Astrocyte (in vitro differentiated cells and primary cell): ENCODE measurements at regions not wholly inside any gene's neighbourhood (a gene's known extent, or its start where the extent isn't known, plus 50 kb on each side); places are given as distances from the start of the nearest gene placed in this dataset.

Source experiments
- EZH2 ChIP-seq: IDR thresholded peaks from 2 replicates; pipeline ENCODE4 v1.6.1; 2012; ENCODE audit warnings: mild to moderate bottlenecking, low read length, inconsistent platforms; ENCODE audit not compliant: insufficient read depth
- TF ChIP-seq, protein P1 (sequence below): IDR thresholded peaks from 2 replicates; pipeline ENCODE4 v1.5.1; 2011; ENCODE audit warnings: low read depth, mild to moderate bottlenecking, inconsistent platforms, low read length, moderate library complexity; ENCODE audit not compliant: insufficient read depth

- TF ChIP-seq, protein P1, sequence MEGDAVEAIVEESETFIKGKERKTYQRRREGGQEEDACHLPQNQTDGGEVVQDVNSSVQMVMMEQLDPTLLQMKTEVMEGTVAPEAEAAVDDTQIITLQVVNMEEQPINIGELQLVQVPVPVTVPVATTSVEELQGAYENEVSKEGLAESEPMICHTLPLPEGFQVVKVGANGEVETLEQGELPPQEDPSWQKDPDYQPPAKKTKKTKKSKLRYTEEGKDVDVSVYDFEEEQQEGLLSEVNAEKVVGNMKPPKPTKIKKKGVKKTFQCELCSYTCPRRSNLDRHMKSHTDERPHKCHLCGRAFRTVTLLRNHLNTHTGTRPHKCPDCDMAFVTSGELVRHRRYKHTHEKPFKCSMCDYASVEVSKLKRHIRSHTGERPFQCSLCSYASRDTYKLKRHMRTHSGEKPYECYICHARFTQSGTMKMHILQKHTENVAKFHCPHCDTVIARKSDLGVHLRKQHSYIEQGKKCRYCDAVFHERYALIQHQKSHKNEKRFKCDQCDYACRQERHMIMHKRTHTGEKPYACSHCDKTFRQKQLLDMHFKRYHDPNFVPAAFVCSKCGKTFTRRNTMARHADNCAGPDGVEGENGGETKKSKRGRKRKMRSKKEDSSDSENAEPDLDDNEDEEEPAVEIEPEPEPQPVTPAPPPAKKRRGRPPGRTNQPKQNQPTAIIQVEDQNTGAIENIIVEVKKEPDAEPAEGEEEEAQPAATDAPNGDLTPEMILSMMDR = no peak
- no peak for TF ChIP-seq EZH2
Measured at GRCh38 chr1:232489256-232489655, 140.7 kb downstream of the SIPA1L2 start.
